HG03039 (cell line): ENCODE measurements at regions not wholly inside any gene's neighbourhood (a gene's known extent, or its start where the extent isn't known, plus 50 kb on each side); places are given as distances from the start of the nearest gene placed in this dataset.
"Not testable (repeated sequence)": the region's sequence is repeated elsewhere in the genome, so short reads cannot be mapped to it uniquely, and the experiment has no call there.

Experiments
- ATAC-seq: cut with Tn5 transposase; IDR thresholded peaks from one replicate; pipeline ENCODE4 v1.9.1; 2021; ENCODE audit warnings: mild to moderate bottlenecking, moderate library complexity; ENCODE audit not compliant: unreplicated experiment

GRCh38 chr7:52410032-52410431, 625.4 kb upstream of the POM121L12 start:
- ATAC-seq: no peak

- no peak for ATAC-seq
These were observed 628.6 kb upstream of the POM121L12 start for GRCh38 chr7:52406808-52407207.

GRCh38 chr7:52382731-52383130, 652.7 kb upstream of the POM121L12 start:
- no peak for ATAC-seq

GRCh38 chr7:52369922-52370321, 665.5 kb upstream of the POM121L12 start:
- ATAC-seq: no peak

- ATAC-seq: no peak
These were observed 670.1 kb upstream of the POM121L12 start for GRCh38 chr7:52365349-52365748.

GRCh38 chr7:52362521-52362920, 672.9 kb upstream of the POM121L12 start:
- ATAC-seq: no peak

GRCh38 chr7:52360541-52360940, 674.9 kb upstream of the POM121L12 start:
- no peak for ATAC-seq

GRCh38 chr7:52355053-52355452, 680.4 kb upstream of the POM121L12 start:
- ATAC-seq: no peak

GRCh38 chr7:52352013-52352981, 683.1 kb upstream of the POM121L12 start:
- no peak for ATAC-seq

GRCh38 chr7:52344015-52344414, 691.4 kb upstream of the POM121L12 start:
- no peak for ATAC-seq

GRCh38 chr7:52340067-52340466, 695.4 kb upstream of the POM121L12 start:
- no peak for ATAC-seq

GRCh38 chr7:52328328-52328727, 707.1 kb upstream of the POM121L12 start:
- ATAC-seq: not testable (repeated sequence)

- ATAC-seq: peak; percentile 67
These were observed 710.2 kb upstream of the POM121L12 start for GRCh38 chr7:52325237-52325636.

GRCh38 chr7:52323202-52323746, 712.2 kb upstream of the POM121L12 start:
- no peak for ATAC-seq

- ATAC-seq: no peak
These were observed 714.8 kb upstream of the POM121L12 start for GRCh38 chr7:52320610-52321009.

- ATAC-seq: no peak
These were observed 717.5 kb upstream of the POM121L12 start for GRCh38 chr7:52317921-52318320.

- ATAC-seq: no peak
These were observed 723.5 kb upstream of the POM121L12 start for GRCh38 chr7:52311886-52312285.

GRCh38 chr7:52309631-52310030, 725.8 kb upstream of the POM121L12 start:
- no peak for ATAC-seq

- no peak for ATAC-seq
These were observed 732.5 kb upstream of the POM121L12 start for GRCh38 chr7:52302765-52303520.

GRCh38 chr7:52297128-52297527, 738.3 kb upstream of the POM121L12 start:
- no peak for ATAC-seq

GRCh38 chr7:52294942-52295341, 740.5 kb upstream of the POM121L12 start:
- ATAC-seq: no peak

- no peak for ATAC-seq
These were observed 746.2 kb upstream of the POM121L12 start for GRCh38 chr7:52289247-52289646.
